MCF 10A (cell line): ENCODE measurements at regions not wholly inside any gene's neighbourhood (a gene's known extent, or its start where the extent isn't known, plus 50 kb on each side); places are given as distances from the start of the nearest gene placed in this dataset.

Experiments used
- BruUV-seq: library from RNA; stranded (reverse); fragments of 400-500 nt; replicated peaks from 2 replicates; lab custom pipeline; 2021; lab: Mats Ljungman, UMichigan
- CTCF ChIA-PET: fragments of 300-600 bp; sonication (Branson Sonifier 250); formaldehyde crosslinking; extraction: SDS; loops from one replicate; lab custom pipeline; 2021; ENCODE audit warnings: antibody characterized with exemption, inconsistent platforms; lab: Yijun Ruan, JAX
- POLR2A ChIA-PET: fragments of 300-600, 350-650 bp; sonication (Branson Sonifier 250); formaldehyde crosslinking; extraction: SDS; loops from one replicate; lab custom pipeline; 2020; ENCODE audit warnings: antibody characterized with exemption, inconsistent platforms; lab: Yijun Ruan, JAX
- DNase-seq: peaks from one replicate; pipeline ENCODE4 v3.0.0-alpha.2; 2018; ENCODE audit not compliant: unreplicated experiment
- H3K27ac Mint-ChIP-seq: one replicate; pipeline ENCODE4 v1.8.0; 2022; ENCODE audit warnings: mild to moderate bottlenecking, low read depth, mixed read lengths; ENCODE audit not compliant: unreplicated experiment
- H3K27me3 Mint-ChIP-seq: one replicate; pipeline ENCODE4 v1.8.0; 2022; ENCODE audit warnings: mixed read lengths; ENCODE audit not compliant: insufficient read depth, unreplicated experiment
- H3K36me3 Mint-ChIP-seq: one replicate; pipeline ENCODE4 v1.8.0; 2022; ENCODE audit warnings: mild to moderate bottlenecking, moderate library complexity, mixed read lengths; ENCODE audit not compliant: insufficient read depth, unreplicated experiment
- H3K4me1 Mint-ChIP-seq: one replicate; pipeline ENCODE4 v1.8.0; 2022; ENCODE audit warnings: mixed read lengths; ENCODE audit not compliant: insufficient read depth, unreplicated experiment
- H3K4me3 Mint-ChIP-seq: one replicate; pipeline ENCODE4 v1.8.0; 2022; ENCODE audit warnings: mild to moderate bottlenecking, moderate library complexity, mixed read lengths; ENCODE audit not compliant: unreplicated experiment
- H3K9me3 Mint-ChIP-seq: one replicate; pipeline ENCODE4 v1.8.0; 2022; ENCODE audit warnings: mixed read lengths; ENCODE audit not compliant: unreplicated experiment
- intact Hi-C: fragments of 100-400 bp; cut with micrococcal nuclease; formaldehyde crosslinking; loops from 2 replicates; pipeline ENCODE4 v1.14.1; 2022
- TF ChIP-seq, protein P1 (sequence below): fragments of 200-600 bp; IDR thresholded peaks from one replicate; pipeline ENCODE4 v1.8.0; 2022; ENCODE audit warnings: antibody characterized with exemption, mild to moderate bottlenecking; ENCODE audit not compliant: unreplicated experiment

DNA sequence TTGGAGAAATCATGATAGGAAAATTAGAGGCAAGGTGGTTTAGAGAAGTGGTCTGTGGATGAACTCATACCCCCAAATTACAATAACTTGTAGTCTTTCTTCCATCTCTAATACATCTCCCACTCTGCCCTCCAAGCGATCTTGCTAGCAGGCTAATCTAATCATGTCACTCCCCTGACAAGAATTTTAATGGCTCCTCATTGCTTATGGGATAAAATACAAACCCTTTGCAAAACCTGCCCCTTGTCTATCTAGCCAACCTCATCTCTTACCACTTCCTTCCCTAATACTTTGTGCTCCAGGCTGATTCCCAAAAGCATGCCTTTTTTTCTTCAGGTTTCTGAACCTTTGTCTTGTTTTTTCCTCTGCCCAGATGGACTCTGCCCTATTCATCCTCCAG, 71.3 kb upstream of the LRRN2 start:
- Mint-ChIP-seq H3K4me3 (no peak overlapping the region), H3K27me3 (peaks cover 48% of the 10 kb centered on the region), H3K9me3 (peaks cover 7% of the 10 kb centered on the region), H3K4me1 (peaks cover 6% of the 10 kb centered on the region), H3K36me3 (no peaks in the 10 kb centered on the region), H3K27ac (no peak overlapping the region)
- DNase-seq = no peak
- intact Hi-C loops = no loop called here
- POLR2A ChIA-PET = no interaction called here
- CTCF ChIA-PET = interaction anchor here (2.0 to 4.5 kb wide), 2 partner anchors 10 to 51 kb away, joined by 11 to 27 read pairs; no protein-coding TSS in a partner anchor
- TF ChIP-seq, protein P1, sequence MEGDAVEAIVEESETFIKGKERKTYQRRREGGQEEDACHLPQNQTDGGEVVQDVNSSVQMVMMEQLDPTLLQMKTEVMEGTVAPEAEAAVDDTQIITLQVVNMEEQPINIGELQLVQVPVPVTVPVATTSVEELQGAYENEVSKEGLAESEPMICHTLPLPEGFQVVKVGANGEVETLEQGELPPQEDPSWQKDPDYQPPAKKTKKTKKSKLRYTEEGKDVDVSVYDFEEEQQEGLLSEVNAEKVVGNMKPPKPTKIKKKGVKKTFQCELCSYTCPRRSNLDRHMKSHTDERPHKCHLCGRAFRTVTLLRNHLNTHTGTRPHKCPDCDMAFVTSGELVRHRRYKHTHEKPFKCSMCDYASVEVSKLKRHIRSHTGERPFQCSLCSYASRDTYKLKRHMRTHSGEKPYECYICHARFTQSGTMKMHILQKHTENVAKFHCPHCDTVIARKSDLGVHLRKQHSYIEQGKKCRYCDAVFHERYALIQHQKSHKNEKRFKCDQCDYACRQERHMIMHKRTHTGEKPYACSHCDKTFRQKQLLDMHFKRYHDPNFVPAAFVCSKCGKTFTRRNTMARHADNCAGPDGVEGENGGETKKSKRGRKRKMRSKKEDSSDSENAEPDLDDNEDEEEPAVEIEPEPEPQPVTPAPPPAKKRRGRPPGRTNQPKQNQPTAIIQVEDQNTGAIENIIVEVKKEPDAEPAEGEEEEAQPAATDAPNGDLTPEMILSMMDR = no peak
- no TSS peak for BruUV-seq

DNA sequence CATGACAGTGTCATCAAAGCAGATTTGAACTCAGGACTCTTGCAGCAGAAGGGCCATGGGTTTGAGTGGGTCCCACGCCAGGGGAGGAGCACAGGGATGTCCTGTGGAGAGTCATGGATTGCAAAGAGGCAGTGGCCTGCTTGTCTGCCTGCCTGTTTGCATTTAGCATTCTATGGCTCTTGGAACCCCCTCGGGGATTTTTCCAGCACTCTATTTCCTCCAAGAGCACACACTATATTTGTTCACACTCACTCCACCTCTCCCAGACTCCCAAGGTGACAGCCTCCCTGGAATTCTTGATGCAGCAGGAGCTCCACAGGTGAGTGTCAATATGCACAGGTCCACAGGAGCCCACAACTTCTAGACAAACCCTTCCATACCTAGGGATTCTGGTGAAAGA, 73.1 kb upstream of the LRRN2 start:
- no peaks in the 10 kb centered on the region for H3K36me3 Mint-ChIP-seq
- BruUV-seq = no TSS peak
- ChIA-PET CTCF (interaction anchor here (1.2 to 7.1 kb wide), 4 partner anchors 13 to 191 kb away, joined by 3 to 104 read pairs (median 33); no protein-coding TSS in a partner anchor), POLR2A (interaction anchor here (0.7 to 2.5 kb wide), 3 partner anchors 8 to 46 kb away, joined by 3 to 7 read pairs (median 6); no protein-coding TSS in a partner anchor)
- H3K27ac Mint-ChIP-seq = no peak overlapping the region
- peaks cover 7% of the 10 kb centered on the region for H3K9me3 Mint-ChIP-seq
- intact Hi-C loops = no loop called here
- H3K4me1 Mint-ChIP-seq = peaks cover 7% of the 10 kb centered on the region
- TF ChIP-seq, protein P1 = no peak
- H3K4me3 Mint-ChIP-seq = no peak overlapping the region
- no peak for DNase-seq
- peaks cover 34% of the 10 kb centered on the region for H3K27me3 Mint-ChIP-seq

DNA sequence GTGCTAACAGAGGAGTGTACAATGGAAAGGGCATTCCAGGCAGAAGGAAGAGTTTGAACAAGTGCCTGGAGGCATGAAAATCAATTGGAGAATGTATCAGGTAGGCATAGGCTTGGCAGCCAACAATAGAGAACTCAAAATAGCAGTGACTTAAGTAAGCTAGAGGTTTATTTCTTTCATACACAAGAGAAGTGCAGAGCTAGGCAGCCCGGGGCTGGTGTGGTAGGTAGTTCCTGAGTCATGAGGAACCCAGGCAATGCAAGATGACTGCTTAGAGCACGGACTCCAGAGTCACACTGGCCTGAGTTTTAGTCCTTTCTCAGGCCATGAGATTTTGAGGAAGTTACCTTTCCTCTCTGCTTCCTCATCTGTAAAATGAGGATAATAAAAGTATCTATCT, 74.8 kb upstream of the LRRN2 start:
- no peak overlapping the region for H3K27ac Mint-ChIP-seq
- no peaks in the 10 kb centered on the region for H3K36me3 Mint-ChIP-seq
- ChIA-PET CTCF (interaction anchor here (0.6 to 7.1 kb wide), 11 partner anchors 9 to 195 kb away, joined by 3 to 104 read pairs (median 5); no protein-coding TSS in a partner anchor), POLR2A (interaction anchor here (0.6 to 2.5 kb wide), 4 partner anchors 10 to 187 kb away, joined by 3 to 7 read pairs (median 5); no protein-coding TSS in a partner anchor)
- H3K4me1 Mint-ChIP-seq = peaks cover 11% of the 10 kb centered on the region
- TF ChIP-seq, protein P1 = no peak
- peaks cover 7% of the 10 kb centered on the region for H3K9me3 Mint-ChIP-seq
- no peak overlapping the region for H3K4me3 Mint-ChIP-seq
- peaks cover 24% of the 10 kb centered on the region for H3K27me3 Mint-ChIP-seq
- intact Hi-C loops = no loop called here
- BruUV-seq = no TSS peak
- no peak for DNase-seq

DNA sequence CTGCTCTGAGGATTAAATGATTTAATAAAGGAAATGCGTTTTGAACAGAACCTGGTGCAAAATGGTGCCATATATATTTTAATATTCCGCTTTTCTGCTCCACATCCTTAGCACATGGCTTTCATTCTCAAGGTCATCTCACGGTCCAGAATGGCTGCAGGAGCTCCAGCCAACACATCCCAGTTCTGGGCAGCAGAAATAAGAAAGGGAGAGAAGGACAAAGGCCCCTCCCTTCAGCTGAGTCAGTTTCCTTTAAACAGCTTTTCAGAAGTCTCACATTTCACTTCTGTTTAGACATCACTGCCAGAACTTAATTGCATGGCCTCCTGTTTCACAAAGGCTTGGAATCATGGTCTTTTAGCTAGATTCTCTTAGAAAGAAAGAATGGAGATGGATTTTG, 75.2 kb upstream of the LRRN2 start:
- peaks cover 7% of the 10 kb centered on the region for H3K9me3 Mint-ChIP-seq
- H3K36me3 Mint-ChIP-seq = no peaks in the 10 kb centered on the region
- DNase-seq = peak; percentile 23
- TF ChIP-seq, protein P1 = no peak
- no TSS peak for BruUV-seq
- H3K27me3 Mint-ChIP-seq = peaks cover 28% of the 10 kb centered on the region
- H3K4me1 Mint-ChIP-seq = peaks cover 11% of the 10 kb centered on the region
- intact Hi-C loops = no loop called here
- H3K27ac Mint-ChIP-seq = no peak overlapping the region
- CTCF ChIA-PET = interaction anchor here (0.6 to 7.1 kb wide), 10 partner anchors 9 to 195 kb away, joined by 3 to 104 read pairs (median 8); no protein-coding TSS in a partner anchor
- POLR2A ChIA-PET = interaction anchor here (0.6 to 2.5 kb wide), 7 partner anchors 10 to 197 kb away, joined by 3 to 7 read pairs (median 4); no protein-coding TSS in a partner anchor
- no peak overlapping the region for H3K4me3 Mint-ChIP-seq
